Gastrocnemius medialis (tissue), 4 donors: ENCODE measurements at regions not wholly inside any gene's neighbourhood (a gene's known extent, or its start where the extent isn't known, plus 50 kb on each side); places are given as distances from the start of the nearest gene placed in this dataset.

Experiments used
- POLR2A ChIP-seq, 2 donors: fragments of 450-650 bp; IDR thresholded peaks; one replicate each; pipeline ENCODE4 v1.6.1; 2017; ENCODE audit warnings: antibody characterized with exemption in 2 of 2, mild to moderate bottlenecking in 2 of 2, moderate library complexity in 2 of 2
- TF ChIP-seq, protein P1 (sequence below), 5 experiments: fragments of 450-650 bp in 3 of 5; fragments of 200-600 bp in 2 of 5; sonication (generic) in 2 of 5; IDR thresholded peaks in 4 of 5; conservative IDR thresholded peaks in 1 of 5; 1 replicate in 4 of 5; 2 replicates in 1 of 5; pipeline ENCODE4 v1.5.1; 2016 to 2019; ENCODE audit warnings: antibody characterized with exemption in 5 of 5, mild to moderate bottlenecking in 3 of 5, moderate library complexity in 3 of 5

DNA sequence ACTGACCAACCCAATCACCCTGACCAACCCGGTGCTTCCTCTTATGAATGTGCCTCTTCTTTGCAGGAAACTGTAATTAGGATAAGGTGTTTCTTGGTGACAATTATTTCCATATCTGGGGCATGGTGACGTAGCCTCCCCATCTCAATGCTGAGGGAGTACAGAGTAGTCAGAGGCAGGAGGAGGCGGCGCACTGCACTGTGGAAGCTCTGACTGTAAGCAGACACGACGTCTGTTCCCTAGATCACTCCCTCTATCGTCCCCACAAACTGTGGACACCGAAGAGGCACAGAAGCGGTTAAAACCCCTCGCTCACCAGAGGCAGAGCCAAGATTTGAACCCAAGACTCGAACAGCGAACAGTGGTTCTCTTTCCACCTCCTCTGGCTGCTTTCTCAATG, 231.0 kb upstream of the IGF1R start:
- TF ChIP-seq POLR2A (IDR thresholded peaks at IDR 0.05) = no peak
- TF ChIP-seq, protein P1, sequence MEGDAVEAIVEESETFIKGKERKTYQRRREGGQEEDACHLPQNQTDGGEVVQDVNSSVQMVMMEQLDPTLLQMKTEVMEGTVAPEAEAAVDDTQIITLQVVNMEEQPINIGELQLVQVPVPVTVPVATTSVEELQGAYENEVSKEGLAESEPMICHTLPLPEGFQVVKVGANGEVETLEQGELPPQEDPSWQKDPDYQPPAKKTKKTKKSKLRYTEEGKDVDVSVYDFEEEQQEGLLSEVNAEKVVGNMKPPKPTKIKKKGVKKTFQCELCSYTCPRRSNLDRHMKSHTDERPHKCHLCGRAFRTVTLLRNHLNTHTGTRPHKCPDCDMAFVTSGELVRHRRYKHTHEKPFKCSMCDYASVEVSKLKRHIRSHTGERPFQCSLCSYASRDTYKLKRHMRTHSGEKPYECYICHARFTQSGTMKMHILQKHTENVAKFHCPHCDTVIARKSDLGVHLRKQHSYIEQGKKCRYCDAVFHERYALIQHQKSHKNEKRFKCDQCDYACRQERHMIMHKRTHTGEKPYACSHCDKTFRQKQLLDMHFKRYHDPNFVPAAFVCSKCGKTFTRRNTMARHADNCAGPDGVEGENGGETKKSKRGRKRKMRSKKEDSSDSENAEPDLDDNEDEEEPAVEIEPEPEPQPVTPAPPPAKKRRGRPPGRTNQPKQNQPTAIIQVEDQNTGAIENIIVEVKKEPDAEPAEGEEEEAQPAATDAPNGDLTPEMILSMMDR (IDR thresholded peaks at IDR 0.05 in 4 of 5, conservative IDR thresholded peaks at IDR 0.05 in 1 of 5) = no peak
